GM21528 (cell line): ENCODE measurements at regions not wholly inside any gene's neighbourhood (a gene's known extent, or its start where the extent isn't known, plus 50 kb on each side); places are given as distances from the start of the nearest gene placed in this dataset.
"Not testable (repeated sequence)": the region's sequence is repeated elsewhere in the genome, so short reads cannot be mapped to it uniquely, and the experiment has no call there.

ENCODE experiments used
- ATAC-seq: cut with Tn5 transposase; IDR thresholded peaks from one replicate; pipeline ENCODE4 v1.9.1; 2021; ENCODE audit warnings: mild to moderate bottlenecking, moderate library complexity; ENCODE audit not compliant: unreplicated experiment, low FRiP score

DNA sequence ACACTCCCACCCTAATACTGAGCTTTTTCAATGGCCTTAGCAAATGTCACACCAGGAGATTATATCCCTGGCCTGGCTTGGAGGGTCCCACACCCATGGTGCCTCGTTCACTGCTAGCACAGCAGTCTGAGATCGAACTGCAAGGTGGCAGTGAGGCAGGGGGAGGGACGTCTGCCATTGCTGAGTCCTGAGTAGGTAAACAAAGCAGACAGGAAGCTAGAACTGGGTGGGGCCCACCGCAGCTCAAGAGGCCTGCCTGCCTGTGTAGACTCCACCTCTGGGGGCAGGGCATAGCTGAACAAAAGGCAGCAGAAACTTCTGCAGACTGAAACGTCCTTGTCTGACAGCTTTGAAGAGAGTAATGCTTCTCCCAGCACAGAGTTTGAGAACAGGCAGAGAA lies 338.9 kb upstream of the MBL2 start:
- no peak for ATAC-seq

DNA sequence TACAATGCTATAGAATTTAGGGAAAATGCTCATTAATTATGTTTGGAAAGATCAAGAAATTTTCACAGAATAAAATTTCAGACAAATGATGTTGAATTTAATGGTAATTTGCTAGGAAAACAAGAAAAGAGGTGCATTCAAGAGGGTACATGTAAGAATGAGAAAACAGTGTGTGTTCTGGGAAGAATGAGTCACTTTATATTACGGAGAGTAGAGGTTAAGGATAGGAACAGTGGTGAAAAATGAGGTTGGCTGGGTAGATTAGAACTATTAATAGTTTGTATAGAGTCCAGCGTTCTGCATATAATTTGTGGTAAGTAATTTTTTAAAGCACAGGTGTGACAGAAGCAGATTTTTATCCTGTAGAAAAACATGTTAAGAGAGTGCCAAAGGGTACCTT lies 336.7 kb upstream of the MBL2 start:
- ATAC-seq, result no peak

DNA sequence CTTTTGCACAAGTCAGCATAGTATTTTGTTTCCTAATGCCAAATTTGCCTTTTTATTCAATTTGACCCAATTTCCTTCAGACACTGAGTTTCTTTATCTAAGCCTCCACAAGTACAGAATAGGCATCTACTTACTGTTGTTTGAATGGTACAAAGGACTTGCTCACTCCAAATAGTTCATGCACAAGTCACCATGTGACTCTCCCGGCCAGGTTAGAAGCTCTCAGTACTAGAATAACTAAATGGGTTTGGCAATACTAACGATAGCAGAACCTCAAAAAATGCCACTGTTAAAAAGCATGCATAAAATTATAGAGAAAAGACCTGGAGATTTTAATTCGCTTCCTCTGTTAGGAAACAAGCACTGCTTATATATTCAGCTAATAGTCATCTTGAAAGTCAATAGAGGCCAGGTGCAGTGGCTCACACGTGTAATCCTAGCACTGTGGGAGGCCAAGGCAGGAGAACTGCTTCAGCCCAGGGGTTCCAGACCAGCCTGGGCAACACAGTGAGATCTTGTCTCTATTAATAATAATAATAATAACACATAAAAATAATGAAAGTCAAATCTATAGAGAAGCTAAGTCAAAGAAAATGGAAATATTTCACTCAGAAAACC lies 335.8 kb upstream of the MBL2 start:
- no peak for ATAC-seq

DNA sequence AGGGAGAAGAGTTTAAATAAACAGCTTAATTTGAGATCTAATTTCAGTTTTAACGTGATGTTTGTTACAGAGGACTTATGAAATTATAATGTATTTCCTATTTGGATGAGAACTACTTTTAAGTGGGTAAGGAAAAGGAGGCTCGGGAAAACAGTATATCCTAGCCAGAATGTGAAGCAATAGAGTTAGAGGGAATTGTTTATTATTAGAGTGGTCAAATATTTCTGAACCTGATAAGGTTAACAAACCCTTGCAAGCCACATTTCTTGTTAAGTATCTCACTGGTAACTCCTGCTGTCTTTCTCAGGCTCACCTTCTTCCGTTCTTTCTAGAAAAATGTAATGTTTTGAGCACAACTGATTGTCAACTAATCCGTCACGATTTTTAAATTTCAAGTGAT lies 335.1 kb upstream of the MBL2 start:
- no peak for ATAC-seq

DNA sequence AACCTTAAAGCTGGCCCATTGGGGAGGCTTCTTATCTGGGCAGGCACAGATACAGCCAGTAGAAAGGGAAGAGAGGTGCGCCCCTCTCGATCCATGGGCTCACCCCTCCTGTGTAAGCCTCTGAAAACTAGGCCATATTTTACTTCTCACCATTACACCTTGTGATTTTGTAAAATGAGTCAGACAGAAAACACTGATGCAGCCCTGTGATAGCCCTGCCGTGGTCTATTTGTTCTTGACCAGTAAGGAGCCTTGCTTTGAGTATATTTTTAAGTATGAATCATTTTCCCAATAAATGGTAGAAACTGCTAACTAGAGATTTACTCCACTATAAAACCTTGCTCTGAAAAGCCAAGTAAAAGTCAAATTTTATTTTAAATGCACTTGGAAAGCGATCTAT lies 329.8 kb upstream of the MBL2 start:
- no peak for ATAC-seq

DNA sequence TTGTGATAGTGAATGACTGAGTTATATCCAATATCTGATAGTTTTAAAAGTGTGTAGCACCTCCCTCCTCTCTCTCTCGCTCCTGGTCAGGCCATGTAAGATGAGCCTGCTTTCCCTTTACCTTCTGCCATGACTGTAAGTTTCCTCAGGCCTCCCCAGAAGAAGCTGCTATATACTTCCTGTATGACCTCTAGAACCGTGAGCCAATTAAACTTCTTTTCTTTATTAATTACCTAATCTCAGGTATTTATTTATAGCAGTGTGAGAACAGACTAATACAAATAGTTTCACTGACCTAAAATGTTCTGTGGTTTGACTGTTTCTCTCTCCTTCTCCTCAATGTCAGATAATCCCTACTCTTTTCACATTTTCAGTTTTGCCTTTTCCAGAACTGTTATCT lies 321.3 kb upstream of the MBL2 start:
- no peak for ATAC-seq

DNA sequence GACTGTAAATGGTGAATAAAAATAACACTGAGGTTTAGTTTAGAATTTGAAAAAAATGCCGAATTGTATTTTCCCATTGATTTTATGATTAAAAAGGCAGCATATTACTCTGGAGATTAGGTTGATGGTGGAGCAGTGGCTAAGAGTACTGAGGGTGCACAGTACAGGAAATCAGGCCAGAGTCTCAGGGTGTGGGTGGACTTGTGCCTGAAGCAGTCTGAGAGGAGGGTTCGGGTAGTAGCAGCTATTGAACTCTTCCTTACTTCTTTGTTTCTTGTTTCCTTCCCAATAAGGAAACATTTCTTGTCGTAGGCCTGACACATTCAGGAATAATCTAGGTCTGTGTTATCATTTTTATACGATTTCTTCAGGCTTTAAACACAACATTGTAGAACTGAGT lies 319.0 kb upstream of the MBL2 start:
- ATAC-seq, result no peak

DNA sequence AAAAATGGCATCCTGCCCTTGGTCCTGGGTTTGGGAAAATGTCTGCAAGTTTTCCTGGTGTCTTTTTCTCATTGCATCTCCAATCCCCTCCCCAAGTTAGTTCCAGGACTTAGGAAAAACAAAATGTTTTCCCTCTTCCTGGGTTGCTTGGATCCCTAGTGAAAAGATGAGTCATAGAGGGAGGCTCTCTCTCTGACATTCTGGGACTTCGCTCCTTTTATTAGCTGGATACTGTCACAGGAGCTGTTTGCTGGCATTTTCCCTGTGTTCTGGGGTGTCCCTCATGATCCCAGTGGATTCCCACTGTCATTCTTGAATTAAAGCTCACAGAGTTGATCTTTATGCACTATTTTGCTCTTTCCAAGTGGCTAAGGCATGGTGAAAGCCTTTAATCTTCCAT lies 316.4 kb upstream of the MBL2 start:
- ATAC-seq, result no peak

DNA sequence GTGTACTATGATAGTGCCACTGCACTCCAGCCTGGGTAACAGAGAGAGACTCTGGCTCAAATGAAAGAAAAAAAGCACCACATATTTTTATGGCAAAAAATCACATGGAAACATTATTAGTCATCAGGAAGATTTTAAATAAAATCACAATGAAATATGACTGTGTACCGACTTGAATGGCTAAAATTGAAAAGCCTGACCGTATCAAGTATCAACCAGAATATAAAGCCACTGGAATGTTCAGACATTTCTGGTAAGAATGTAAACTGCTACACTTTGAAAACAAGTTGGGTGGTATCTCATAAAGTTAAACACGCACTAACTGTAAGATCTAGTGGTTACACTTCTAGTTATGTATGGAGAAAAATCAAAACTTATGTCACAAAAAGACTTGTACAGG lies 306.7 kb upstream of the MBL2 start:
- ATAC-seq, result no peak

DNA sequence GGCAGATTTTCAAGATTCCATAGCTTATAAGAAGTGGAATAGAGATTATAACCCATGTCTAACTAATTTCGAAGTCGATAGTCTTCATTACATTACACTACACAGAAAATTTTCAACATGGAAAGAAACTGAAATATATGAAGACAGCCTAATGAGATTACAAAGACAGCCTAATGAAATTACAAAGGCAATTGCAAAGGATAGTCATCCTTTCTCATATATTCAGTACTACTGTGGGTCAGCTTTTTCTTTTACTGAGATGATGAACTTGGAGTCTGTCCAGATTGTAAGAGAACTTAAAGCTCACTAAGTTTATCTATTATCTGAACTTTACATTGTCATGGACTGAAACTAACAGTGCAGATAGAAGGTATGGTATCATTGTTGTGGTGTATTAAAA lies 304.4 kb upstream of the MBL2 start:
- no peak for ATAC-seq

DNA sequence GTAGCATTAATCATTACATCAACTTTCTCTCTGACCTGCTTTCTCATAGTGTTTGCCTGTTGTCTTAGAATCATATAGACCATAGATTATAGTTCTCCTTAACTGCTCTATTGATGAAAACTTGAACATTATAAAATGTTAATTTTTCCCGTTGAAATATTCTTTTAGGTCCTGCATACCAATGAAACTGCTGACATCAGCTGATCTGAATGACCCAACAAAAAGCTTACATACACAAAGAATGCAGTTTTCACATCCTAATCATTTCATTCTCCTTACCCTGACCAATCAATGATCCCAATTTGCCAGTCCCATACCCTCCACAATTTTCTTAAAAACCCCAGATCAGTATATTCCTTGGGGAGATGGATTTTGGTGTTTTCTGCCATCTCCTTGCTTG lies 302.9 kb upstream of the MBL2 start:
- no peak for ATAC-seq

DNA sequence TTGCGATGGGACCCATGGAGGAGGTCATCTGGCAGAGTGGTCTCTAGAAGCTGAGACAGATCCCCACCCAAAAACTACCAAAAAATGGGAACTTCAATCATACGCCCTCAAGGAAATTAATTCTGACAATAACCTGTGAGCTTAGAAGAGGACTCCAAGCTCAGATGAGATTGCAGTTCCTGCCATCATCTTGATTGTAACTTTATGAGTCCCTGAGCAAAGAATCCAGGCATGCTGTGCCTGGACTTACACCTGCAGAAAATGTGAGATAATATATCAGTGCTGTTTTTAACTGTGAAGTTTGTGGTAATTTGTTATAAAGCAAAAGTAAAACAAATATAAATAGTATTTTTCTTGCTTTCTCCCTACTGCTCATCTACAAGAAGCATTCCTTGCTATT lies 299.6 kb upstream of the MBL2 start:
- ATAC-seq, result no peak

DNA sequence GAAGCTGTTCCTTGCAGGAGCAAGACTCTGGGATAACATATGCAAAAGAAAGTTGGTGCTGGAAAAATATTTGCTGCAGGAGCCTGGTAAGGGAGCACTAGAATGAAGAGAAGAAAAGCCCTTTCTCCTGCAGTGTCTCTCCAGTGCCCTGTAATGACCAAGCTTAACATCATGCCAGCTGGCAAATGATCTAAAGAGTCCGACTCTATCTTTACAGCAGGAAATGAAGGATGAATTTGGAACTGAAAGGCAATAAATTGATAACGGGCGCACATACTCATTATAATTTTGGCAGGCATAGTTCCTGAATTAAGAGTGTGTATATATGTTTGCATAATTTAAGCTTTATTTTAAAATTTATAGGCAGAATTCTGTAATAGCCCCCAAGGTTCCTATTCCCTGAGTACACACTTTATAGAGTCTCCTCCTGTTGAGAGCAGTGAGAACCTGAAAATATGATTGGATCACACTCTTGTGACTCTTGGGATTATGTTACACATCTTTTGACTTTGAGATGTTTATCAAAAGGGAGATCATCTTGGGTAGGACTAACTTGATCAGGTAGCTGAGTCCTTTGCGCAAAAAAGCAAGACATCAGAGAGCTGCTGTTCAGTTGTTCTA lies 299.0 kb upstream of the MBL2 start:
- no peak for ATAC-seq

DNA sequence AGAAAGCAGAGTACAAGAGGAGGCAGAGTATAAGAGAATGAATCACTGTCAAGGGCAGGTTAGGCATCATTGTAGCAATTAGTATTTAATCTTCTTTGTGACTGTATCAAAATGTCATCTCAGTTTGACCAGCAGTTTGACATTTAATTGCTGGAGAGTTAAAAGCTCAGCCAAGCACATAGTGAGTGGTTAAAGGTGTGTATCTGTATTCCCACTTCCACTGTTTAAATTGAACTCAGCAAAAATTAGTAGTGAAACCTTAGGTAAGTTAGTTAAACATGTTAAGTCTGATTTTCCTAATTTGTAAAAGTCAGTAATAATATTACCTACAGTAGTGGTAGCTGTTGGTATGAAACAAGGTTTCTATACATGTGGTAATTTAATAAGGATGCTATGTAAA lies 296.4 kb upstream of the MBL2 start:
- no peak for ATAC-seq

DNA sequence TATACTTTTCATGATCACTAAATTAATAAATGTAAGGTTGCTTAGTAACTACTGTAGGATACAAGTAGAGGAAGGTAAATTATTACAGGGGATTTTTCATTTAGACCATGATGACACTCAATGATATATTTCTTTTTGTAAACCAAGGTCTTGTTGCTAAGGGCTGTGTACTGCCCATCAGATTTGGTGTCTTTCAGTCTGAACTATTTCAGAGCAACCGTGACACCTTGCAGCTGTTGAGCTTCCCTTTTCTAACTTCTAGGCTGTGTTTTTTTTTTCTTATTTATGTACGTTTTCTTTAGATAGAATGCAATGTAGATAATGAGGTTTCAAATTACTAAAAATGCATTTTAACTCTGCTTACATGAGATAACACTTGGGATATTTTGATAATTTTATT lies 292.0 kb upstream of the MBL2 start:
- no peak for ATAC-seq

DNA sequence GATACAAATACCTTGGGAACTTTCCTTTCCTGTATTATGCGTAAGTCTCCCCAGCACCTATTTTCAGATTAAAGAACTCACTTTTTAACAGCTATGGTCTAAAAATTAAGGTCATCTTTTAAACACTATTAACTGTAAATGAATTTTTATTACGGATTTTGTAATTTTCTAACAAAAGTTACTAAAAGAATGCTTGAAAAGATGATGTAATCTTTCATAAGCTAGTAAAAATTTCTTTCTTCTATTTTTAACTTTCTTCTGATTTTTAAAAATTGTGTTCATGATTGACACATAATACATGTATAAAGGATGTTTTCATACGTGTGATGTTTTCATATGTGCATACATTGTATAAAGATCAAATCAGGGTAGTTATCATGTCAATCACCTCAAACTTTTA lies 291.2 kb upstream of the MBL2 start:
- ATAC-seq, result no peak

DNA sequence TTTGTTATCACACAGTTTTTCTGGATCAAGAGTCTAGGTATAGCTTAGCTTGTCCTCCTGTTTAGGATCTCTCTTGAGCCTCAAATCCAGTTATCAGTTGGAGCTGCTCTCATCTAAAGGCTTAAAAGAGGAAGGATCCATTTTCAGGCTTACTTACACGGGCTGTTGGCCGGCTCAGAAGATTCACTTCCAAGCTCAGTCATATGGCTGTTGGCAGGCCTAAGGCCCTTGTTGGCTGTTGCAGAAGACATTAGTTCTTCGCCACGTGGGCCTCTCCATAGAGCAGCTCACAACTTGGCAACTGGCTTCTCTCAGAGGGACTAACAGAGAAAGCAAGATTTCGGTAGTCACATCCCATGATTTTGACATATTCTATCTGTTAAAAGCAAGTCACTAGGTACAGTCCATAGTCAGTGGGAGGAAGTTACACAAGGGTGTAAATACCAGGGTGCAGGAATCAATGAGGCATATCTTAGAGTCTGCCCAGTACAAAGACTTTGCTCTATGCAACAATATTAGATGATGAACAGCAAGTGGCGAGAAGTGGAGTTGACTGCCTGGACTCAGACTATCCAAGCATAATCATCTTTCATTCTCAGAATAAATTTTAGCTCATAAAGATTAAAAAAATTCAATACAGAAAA lies 280.1 kb upstream of the MBL2 start:
- no peak for ATAC-seq

DNA sequence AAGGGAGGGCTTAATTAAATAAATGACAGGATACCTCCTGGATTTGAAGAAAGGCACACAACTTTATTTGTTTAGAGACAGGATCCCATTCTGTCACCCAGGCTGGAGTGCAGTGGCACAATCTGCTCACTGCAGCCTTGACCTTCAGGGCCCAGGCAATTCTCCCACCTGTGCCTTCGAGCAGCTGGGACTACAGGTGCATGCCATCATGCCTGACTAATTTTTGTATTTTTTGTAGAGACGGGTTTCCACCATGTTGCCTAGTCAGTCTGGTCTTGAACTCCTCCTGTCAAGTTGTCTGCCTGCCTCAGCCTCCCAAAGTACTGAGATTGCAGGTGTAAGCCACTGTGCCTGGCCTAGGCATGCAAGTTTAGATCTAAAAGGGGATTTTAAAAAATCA lies 272.7 kb upstream of the MBL2 start:
- ATAC-seq, result no peak

DNA sequence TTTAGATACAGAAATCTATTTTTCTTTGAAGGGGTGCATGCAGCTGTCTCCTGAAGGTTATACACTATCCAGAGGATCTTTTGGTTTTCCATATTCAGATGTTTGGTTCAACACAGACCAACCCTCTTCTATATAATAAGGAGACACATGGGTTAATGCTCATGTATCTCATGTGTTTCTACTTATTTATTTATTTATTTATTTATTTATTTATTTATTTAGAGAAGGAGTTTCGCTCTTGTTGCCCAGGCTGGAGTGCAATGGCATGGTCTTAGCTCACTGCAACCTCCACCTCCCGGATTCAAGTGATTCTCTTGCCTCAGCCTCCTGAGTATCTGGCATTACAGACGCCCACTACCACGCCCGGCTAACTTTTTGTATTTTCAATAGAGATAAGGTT lies 263.2 kb upstream of the MBL2 start:
- not testable (repeated sequence) for ATAC-seq

DNA sequence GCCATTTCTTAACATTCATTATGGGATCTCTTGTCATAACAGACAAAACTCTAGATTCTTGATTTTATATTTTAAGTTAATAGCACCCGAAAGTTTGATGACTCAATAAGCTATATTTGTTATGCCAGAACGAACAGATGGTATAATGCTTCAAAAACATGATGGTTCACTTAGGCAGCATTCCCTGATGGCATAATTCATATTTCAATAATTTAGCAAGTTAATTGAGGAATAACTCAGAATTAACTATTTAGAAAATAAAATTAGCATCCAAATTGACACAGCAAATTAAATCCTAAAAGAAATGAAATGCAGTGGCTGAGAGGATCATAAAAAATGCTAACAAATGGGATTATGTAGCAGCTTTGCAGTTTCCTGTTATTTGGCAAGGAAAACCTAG lies 260.8 kb upstream of the MBL2 start:
- no peak for ATAC-seq

DNA sequence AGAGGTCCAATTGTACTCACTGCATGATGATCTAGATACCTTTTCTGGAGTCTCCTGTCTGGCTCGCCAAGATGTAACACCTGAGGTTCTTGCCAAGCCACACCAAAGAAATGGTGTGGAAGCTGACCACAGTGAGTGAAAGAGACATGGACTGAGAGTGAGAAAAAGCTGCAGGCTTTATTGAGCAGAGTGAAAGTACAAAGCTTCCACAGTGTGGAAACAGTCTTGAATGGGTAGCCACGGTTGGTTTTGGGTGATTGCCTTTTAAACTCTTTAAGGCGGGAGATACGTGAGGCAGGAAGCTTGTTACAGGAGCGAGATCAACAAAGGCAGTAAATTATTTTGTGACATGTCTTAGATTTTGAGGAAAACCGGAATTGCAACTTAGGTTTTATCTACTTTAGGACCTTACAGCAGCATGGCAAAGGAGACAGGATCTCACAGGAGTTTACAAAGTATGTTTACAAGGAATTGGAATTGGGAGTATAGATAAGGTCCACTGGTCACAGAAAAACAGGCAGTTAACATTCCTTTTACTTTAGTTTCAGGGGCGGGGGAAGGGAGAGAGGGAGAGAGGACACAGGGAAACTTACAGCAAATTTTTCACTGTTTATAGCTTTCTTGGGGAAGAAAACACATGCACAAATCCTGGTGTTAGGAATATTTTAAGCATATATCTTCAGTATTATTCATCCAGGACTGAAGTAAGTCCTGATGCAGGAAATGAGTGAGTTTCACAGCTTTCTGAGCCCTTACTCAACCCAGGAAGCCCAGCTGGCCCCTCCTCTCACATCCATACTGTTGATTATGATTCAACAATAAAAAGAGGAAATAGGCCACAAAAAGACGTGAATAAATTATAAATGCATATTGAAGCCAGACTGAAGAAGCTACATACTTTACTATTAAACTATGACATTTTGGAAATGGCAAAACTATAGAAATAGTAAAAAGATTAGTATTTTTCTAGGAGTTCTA lies 257.6 kb upstream of the MBL2 start:
- peak; percentile 60 for ATAC-seq
